ENCODE measurements at regions not wholly inside any gene's neighbourhood (a gene's known extent, or its start where the extent isn't known, plus 50 kb on each side); places are given as distances from the start of the nearest gene placed in this dataset.

DNA sequence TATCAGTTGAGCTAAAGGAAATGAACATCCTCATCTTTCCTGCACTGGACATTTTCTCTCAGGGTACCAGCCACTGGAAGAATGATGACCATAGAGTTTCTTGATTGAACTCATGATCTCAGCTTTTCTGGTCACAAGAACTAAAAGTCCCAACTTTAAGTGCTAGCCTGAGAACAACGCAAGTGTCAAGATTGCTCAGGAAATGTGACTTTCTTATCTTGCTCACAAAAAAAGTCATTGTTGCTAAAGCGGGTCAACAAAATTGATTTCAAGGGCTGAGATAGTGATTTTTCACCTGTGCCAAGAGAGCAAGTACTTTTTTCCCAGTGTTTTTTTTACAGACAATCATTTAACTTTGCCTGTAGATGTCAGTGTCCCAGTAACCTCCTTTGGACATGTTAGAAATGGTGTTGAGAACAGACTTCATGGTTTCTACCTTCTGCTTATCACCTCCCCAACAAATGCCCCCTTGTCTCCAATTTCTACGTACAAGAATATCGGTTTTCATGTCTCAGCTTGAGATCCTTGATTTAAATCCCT, 125.9 kb downstream of the SEMA6D start:
- no peak for TF ChIP-seq EZH2 (IDR thresholded peaks at IDR 0.05; ENCODE audit: borderline replicate concordance)
- TF ChIP-seq, protein P1, sequence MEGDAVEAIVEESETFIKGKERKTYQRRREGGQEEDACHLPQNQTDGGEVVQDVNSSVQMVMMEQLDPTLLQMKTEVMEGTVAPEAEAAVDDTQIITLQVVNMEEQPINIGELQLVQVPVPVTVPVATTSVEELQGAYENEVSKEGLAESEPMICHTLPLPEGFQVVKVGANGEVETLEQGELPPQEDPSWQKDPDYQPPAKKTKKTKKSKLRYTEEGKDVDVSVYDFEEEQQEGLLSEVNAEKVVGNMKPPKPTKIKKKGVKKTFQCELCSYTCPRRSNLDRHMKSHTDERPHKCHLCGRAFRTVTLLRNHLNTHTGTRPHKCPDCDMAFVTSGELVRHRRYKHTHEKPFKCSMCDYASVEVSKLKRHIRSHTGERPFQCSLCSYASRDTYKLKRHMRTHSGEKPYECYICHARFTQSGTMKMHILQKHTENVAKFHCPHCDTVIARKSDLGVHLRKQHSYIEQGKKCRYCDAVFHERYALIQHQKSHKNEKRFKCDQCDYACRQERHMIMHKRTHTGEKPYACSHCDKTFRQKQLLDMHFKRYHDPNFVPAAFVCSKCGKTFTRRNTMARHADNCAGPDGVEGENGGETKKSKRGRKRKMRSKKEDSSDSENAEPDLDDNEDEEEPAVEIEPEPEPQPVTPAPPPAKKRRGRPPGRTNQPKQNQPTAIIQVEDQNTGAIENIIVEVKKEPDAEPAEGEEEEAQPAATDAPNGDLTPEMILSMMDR (IDR thresholded peaks at IDR 0.05; ENCODE audit: poor library complexity), result no peak
